GM19324 (cell line): ENCODE measurements at regions not wholly inside any gene's neighbourhood (a gene's known extent, or its start where the extent isn't known, plus 50 kb on each side); places are given as distances from the start of the nearest gene placed in this dataset.
"Not testable (repeated sequence)": the region's sequence is repeated elsewhere in the genome, so short reads cannot be mapped to it uniquely, and the experiment has no call there.

Experiments used
- ATAC-seq: cut with Tn5 transposase; IDR thresholded peaks from one replicate; pipeline ENCODE4 v1.9.1; 2021; ENCODE audit warnings: mild to moderate bottlenecking, moderate library complexity; ENCODE audit not compliant: unreplicated experiment, low FRiP score

GRCh38 chr21:17388226-17388625 lies 124.6 kb upstream of the CXADR start:
- ATAC-seq = no peak

- no peak for ATAC-seq
Observed at GRCh38 chr21:17389311-17389710, 123.5 kb upstream of the CXADR start.

GRCh38 chr21:17390569-17390968 lies 122.3 kb upstream of the CXADR start:
- ATAC-seq = no peak

GRCh38 chr21:17391811-17392340 lies 121.0 kb upstream of the CXADR start:
- no peak for ATAC-seq

GRCh38 chr21:17393413-17393812 lies 119.4 kb upstream of the CXADR start:
- no peak for ATAC-seq

GRCh38 chr21:17396948-17397347 lies 115.9 kb upstream of the CXADR start:
- no peak for ATAC-seq

- no peak for ATAC-seq
Observed at GRCh38 chr21:17397703-17398102, 115.1 kb upstream of the CXADR start.

- not testable (repeated sequence) for ATAC-seq
Observed at GRCh38 chr21:17398954-17399353, 113.9 kb upstream of the CXADR start.

GRCh38 chr21:17402937-17403336 lies 109.9 kb upstream of the CXADR start:
- no peak for ATAC-seq

- no peak for ATAC-seq
Observed at GRCh38 chr21:17406202-17406601, 106.6 kb upstream of the CXADR start.

GRCh38 chr21:17414766-17415165 lies 98.1 kb upstream of the CXADR start:
- ATAC-seq = no peak

- ATAC-seq = no peak
Observed at GRCh38 chr21:17416139-17416538, 96.7 kb upstream of the CXADR start.

- no peak for ATAC-seq
Observed at GRCh38 chr21:17422931-17423330, 89.9 kb upstream of the CXADR start.

- no peak for ATAC-seq
Observed at GRCh38 chr21:17427157-17427556, 85.7 kb upstream of the CXADR start.

- ATAC-seq = peak; percentile 83
Observed at GRCh38 chr21:17427831-17428483, 84.9 kb upstream of the CXADR start.

GRCh38 chr21:17428484-17428869 lies 84.4 kb upstream of the CXADR start:
- ATAC-seq = peak; percentile 34

- ATAC-seq = no peak
Observed at GRCh38 chr21:17428980-17429379, 83.9 kb upstream of the CXADR start.

GRCh38 chr21:17429936-17430335 lies 82.9 kb upstream of the CXADR start:
- ATAC-seq = no peak

GRCh38 chr21:17432732-17433057 lies 80.1 kb upstream of the CXADR start:
- no peak for ATAC-seq

GRCh38 chr21:17433730-17434129 lies 79.1 kb upstream of the CXADR start:
- ATAC-seq = no peak

- ATAC-seq = no peak
Observed at GRCh38 chr21:17435565-17436543, 77.0 kb upstream of the CXADR start.
